Amygdala (tissue), 56 donors: ENCODE measurements at regions not wholly inside any gene's neighbourhood (a gene's known extent, or its start where the extent isn't known, plus 50 kb on each side); places are given as distances from the start of the nearest gene placed in this dataset.

Experiments used
- DNase-seq, 56 donors: peaks; one replicate each; lab custom pipeline; 2025; lab: John Stamatoyannopoulos, UW

- DNase-seq = no peak
Measured at GRCh38 chrX:64097891-64098290, 107.6 kb downstream of the AMER1 start.

- peak in 3 of 56 donors; percentile 0 to 11 (median 0) for DNase-seq
Measured at GRCh38 chrX:64093761-64094160, 111.7 kb downstream of the AMER1 start.
